ENCODE measurements at regions not wholly inside any gene's neighbourhood (a gene's known extent, or its start where the extent isn't known, plus 50 kb on each side); places are given as distances from the start of the nearest gene placed in this dataset.

DNA sequence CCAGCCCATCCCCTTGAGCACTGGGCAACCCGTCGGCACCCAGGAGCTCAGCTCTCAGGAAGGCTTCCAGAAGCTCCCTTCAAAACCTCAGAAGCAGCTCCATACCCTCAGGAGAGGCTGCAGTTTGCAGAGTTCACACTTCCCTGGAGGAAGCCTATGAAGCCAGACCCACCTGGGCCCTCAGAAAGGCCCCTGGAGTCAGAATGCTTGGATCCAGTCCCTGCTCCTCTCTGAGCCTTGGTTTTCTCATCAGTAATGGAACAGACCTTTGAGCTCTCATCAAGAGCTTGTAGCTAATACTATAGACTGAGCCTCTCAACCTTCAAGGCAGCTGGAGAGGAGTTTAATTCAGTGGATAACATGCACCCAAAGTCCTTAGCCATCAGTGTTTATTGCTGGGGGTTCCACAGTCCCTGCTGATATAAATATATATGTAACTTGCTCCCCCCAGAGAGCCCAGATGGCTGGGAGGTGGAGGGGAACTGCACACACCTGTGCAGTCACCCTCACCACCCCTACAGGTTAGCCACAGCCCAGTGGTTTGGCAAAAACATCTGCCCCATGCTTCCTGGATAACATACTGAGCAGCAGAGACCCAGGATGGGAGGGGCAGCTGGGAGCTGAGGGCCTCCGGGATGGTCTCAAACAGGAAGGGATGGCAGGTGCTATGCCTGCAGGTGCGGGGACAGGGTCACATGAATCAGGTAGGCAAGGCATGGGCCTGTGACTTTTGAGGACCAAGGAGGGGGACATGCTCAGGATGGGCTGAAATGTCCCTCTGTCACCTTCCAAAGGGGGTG, 120.1 kb downstream of the SNX5 start (continued):
- TF ChIP-seq EP300 (IDR thresholded peaks at IDR 0.05; ENCODE audit: borderline replicate concordance in 1 of 2, low read depth in 2 of 2, low read length in 2 of 2) (no peak), HDAC2 (IDR thresholded peaks at IDR 0.05; ENCODE audit: borderline replicate concordance in 1 of 2, low read depth in 2 of 2, low read length in 2 of 2) (no peak), GTF2F1 (IDR thresholded peaks at IDR 0.05; ENCODE audit: borderline replicate concordance, low read depth, low read length) (no peak), TAF1 (IDR thresholded peaks at IDR 0.05; ENCODE audit: low read depth, low read length) (no peak)

All from H1 (cell line).